ENCODE measurements at regions not wholly inside any gene's neighbourhood (a gene's known extent, or its start where the extent isn't known, plus 50 kb on each side); places are given as distances from the start of the nearest gene placed in this dataset.
"Not testable (repeated sequence)": the region's sequence is repeated elsewhere in the genome, so short reads cannot be mapped to it uniquely, and the experiment has no call there.

- DNase-seq = no peak
These were observed 99.8 kb upstream of the B3GAT2 start for GRCh38 chr6:71056656-71057055.

GRCh38 chr6:71066153-71066552 lies 109.3 kb upstream of the B3GAT2 start:
- DNase-seq = no peak

GRCh38 chr6:71067816-71068215 lies 111.0 kb upstream of the B3GAT2 start:
- no peak for DNase-seq

GRCh38 chr6:71072508-71072907 lies 115.6 kb upstream of the B3GAT2 start:
- no peak for DNase-seq

GRCh38 chr6:71077655-71078054 lies 120.8 kb upstream of the B3GAT2 start:
- DNase-seq = no peak

- DNase-seq = no peak
These were observed 122.8 kb upstream of the B3GAT2 start for GRCh38 chr6:71079677-71080076.

GRCh38 chr6:71080133-71080532 lies 123.3 kb upstream of the B3GAT2 start:
- DNase-seq = no peak

GRCh38 chr6:71080826-71081225 lies 124.0 kb upstream of the B3GAT2 start:
- DNase-seq = no peak

GRCh38 chr6:71082033-71082650 lies 125.3 kb upstream of the B3GAT2 start:
- DNase-seq = no peak

GRCh38 chr6:71083308-71083820 lies 126.5 kb upstream of the B3GAT2 start:
- no peak for DNase-seq

- DNase-seq = no peak
These were observed 131.3 kb upstream of the B3GAT2 start for GRCh38 chr6:71088166-71088565.

- no peak for DNase-seq
These were observed 133.4 kb upstream of the B3GAT2 start for GRCh38 chr6:71090217-71090616.

- no peak for DNase-seq
These were observed 134.3 kb upstream of the B3GAT2 start for GRCh38 chr6:71091167-71091566.

- DNase-seq = no peak
These were observed 135.1 kb upstream of the B3GAT2 start for GRCh38 chr6:71091956-71092355.

- DNase-seq = not testable (repeated sequence)
These were observed 140.4 kb upstream of the B3GAT2 start for GRCh38 chr6:71097264-71097663.

- no peak for DNase-seq
These were observed 142.8 kb upstream of the B3GAT2 start for GRCh38 chr6:71099649-71100048.

GRCh38 chr6:71103130-71103529 lies 146.3 kb upstream of the B3GAT2 start:
- no peak for DNase-seq

- no peak for DNase-seq
These were observed 146.8 kb upstream of the B3GAT2 start for GRCh38 chr6:71103641-71104040.

GRCh38 chr6:71106276-71106675 lies 149.4 kb upstream of the B3GAT2 start:
- DNase-seq = no peak

- peak; percentile 1 for DNase-seq
These were observed 151.1 kb upstream of the B3GAT2 start for GRCh38 chr6:71107911-71108420.

GRCh38 chr6:71114544-71114943 lies 157.7 kb upstream of the B3GAT2 start:
- DNase-seq = no peak

GRCh38 chr6:71114986-71115385 lies 158.1 kb upstream of the B3GAT2 start:
- DNase-seq = no peak

GRCh38 chr6:71119560-71119959 lies 162.7 kb upstream of the B3GAT2 start:
- DNase-seq = no peak

GRCh38 chr6:71123051-71123450 lies 165.6 kb upstream of the OGFRL1 start:
- DNase-seq = no peak

- DNase-seq = no peak
These were observed 164.3 kb upstream of the OGFRL1 start for GRCh38 chr6:71124340-71124739.

Measured in amniotic stem cell (primary cell).